PC-9 (cell line): ENCODE measurements at regions not wholly inside any gene's neighbourhood (a gene's known extent, or its start where the extent isn't known, plus 50 kb on each side); places are given as distances from the start of the nearest gene placed in this dataset.

ENCODE experiments used
- BruUV-seq: library from RNA; stranded (reverse); fragments of 400-500 nt; replicated peaks from 2 replicates; lab custom pipeline; 2021; lab: Mats Ljungman, UMichigan
- CTCF ChIA-PET: fragments of 300-600 bp; sonication (Branson Sonifier 250); formaldehyde crosslinking; loops from one replicate; lab custom pipeline; 2022; ENCODE audit warnings: antibody characterized with exemption; lab: Charles Lee
- POLR2A ChIA-PET: fragments of 300-600 bp; sonication (Branson Sonifier 250); formaldehyde crosslinking; loops from one replicate; lab custom pipeline; 2022; ENCODE audit warnings: antibody characterized with exemption; ENCODE audit not compliant: unreplicated experiment; lab: Charles Lee
- DNase-seq, 2 experiments: peaks; one replicate each; pipeline versions ENCODE4 v3.0.0 to v3.0.0-alpha.2; 2015 to 2022; ENCODE audit warnings: mixed read lengths in 1 of 2
- H2AFZ ChIP-seq: fragments of 200-600 bp; sonication (generic); 2 replicates; pipeline ENCODE4 v1.8.1; 2017; ENCODE audit warnings: antibody characterized with exemption
- H3F3A ChIP-seq: fragments of 200-600 bp; sonication (generic); 2 replicates; pipeline ENCODE4 v1.8.1; 2017; ENCODE audit warnings: antibody characterized with exemption, mild to moderate bottlenecking, low read depth; ENCODE audit not compliant: insufficient read depth
- H3K27ac ChIP-seq: fragments of 200-600 bp; sonication (generic); 2 replicates; pipeline ENCODE4 v1.6.1; 2016; ENCODE audit warnings: mixed run types
- H3K27me3 ChIP-seq: fragments of 200-600 bp; sonication (generic); 2 replicates; pipeline ENCODE4 v1.6.1; 2016; ENCODE audit warnings: low read depth, mixed run types; ENCODE audit not compliant: insufficient read depth
- H3K36me3 ChIP-seq: fragments of 200-600 bp; sonication (generic); 2 replicates; pipeline ENCODE4 v1.6.1; 2016; ENCODE audit warnings: low read depth, mixed run types
- H3K4me1 ChIP-seq: fragments of 200-600 bp; sonication (generic); replicated peaks from 2 replicates; pipeline ENCODE4 v1.6.1; 2016; ENCODE audit warnings: mixed run types; ENCODE audit not compliant: insufficient read depth
- H3K4me2 ChIP-seq: fragments of 200-600 bp; sonication (generic); 2 replicates; pipeline ENCODE4 v1.6.1; 2017; ENCODE audit warnings: mixed run types
- H3K4me3 ChIP-seq: fragments of 200-600 bp; sonication (generic); 2 replicates; pipeline ENCODE4 v1.6.1; 2016; ENCODE audit warnings: mixed run types
- H3K79me2 ChIP-seq: fragments of 200-600 bp; sonication (generic); 2 replicates; pipeline ENCODE4 v1.6.1; 2017; ENCODE audit warnings: low read depth, mixed run types
- H3K9me2 ChIP-seq: fragments of 200-600 bp; sonication (generic); 2 replicates; pipeline ENCODE4 v1.8.1; 2017; ENCODE audit warnings: mild to moderate bottlenecking; ENCODE audit not compliant: insufficient read depth
- H3K9me3 ChIP-seq: fragments of 200-600 bp; sonication (generic); 2 replicates; pipeline ENCODE4 v1.8.1; 2016; ENCODE audit warnings: low read depth; ENCODE audit not compliant: insufficient read depth
- H4K20me1 ChIP-seq: fragments of 200-600 bp; sonication (generic); 2 replicates; pipeline ENCODE4 v1.8.1; 2017; ENCODE audit not compliant: insufficient read depth
- CTCF ChIP-seq: fragments of 200-600 bp; sonication (generic); conservative IDR thresholded peaks from 2 replicates; pipeline ENCODE4 v1.6.1; 2017; ENCODE audit warnings: mixed run types, antibody characterized with exemption, mild to moderate bottlenecking, moderate library complexity
- EZH2 ChIP-seq: fragments of 200-600 bp; sonication (generic); IDR thresholded peaks from 2 replicates; pipeline ENCODE4 v1.8.0; 2017; ENCODE audit warnings: antibody characterized with exemption, low read depth
- intact Hi-C: fragments of 100-400 bp; cut with micrococcal nuclease; formaldehyde crosslinking; loops from one replicate; pipeline ENCODE4 v1.10.0; 2022; ENCODE audit not compliant: unreplicated experiment

DNA sequence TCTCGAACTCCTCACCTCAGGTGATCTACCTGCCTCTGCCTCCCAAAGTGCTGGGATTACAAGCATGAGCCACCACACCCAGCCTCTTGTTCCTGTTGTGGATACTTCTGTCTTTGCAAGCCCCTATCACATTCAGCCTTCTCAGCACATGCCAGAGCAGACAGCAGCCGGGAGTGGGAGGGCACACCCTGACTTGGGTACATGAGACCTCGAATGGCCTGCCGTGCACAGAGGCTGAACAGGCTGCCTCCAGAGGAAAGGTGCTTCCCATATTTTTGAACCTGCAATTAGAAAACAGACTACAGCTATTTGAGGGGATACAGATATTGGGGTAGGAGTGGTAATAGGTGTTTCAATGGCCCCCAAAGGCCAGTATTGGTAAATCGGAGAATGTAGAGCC, 307.3 kb upstream of the DIO3 start:
- Histone ChIP-seq H3K4me1 (no peaks in the 10 kb centered on the region), H3K9me3 (no peaks in the 10 kb centered on the region), H3K4me2 (no peak overlapping the region), H3K9me2 (no peaks in the 10 kb centered on the region), H3K36me3 (no peaks in the 10 kb centered on the region), H2AFZ (no peak overlapping the region), H3F3A (no peaks in the 10 kb centered on the region), H4K20me1 (no peaks in the 10 kb centered on the region), H3K27me3 (no peaks in the 10 kb centered on the region), H3K79me2 (no peaks in the 10 kb centered on the region), H3K27ac (no peak overlapping the region), H3K4me3 (no peak overlapping the region)
- POLR2A ChIA-PET: no interaction called here
- intact Hi-C loops: no loop called here
- DNase-seq: no peak
- CTCF ChIA-PET: no interaction called here
- no peak for TF ChIP-seq EZH2
- no peak for TF ChIP-seq CTCF
- no TSS peak for BruUV-seq

DNA sequence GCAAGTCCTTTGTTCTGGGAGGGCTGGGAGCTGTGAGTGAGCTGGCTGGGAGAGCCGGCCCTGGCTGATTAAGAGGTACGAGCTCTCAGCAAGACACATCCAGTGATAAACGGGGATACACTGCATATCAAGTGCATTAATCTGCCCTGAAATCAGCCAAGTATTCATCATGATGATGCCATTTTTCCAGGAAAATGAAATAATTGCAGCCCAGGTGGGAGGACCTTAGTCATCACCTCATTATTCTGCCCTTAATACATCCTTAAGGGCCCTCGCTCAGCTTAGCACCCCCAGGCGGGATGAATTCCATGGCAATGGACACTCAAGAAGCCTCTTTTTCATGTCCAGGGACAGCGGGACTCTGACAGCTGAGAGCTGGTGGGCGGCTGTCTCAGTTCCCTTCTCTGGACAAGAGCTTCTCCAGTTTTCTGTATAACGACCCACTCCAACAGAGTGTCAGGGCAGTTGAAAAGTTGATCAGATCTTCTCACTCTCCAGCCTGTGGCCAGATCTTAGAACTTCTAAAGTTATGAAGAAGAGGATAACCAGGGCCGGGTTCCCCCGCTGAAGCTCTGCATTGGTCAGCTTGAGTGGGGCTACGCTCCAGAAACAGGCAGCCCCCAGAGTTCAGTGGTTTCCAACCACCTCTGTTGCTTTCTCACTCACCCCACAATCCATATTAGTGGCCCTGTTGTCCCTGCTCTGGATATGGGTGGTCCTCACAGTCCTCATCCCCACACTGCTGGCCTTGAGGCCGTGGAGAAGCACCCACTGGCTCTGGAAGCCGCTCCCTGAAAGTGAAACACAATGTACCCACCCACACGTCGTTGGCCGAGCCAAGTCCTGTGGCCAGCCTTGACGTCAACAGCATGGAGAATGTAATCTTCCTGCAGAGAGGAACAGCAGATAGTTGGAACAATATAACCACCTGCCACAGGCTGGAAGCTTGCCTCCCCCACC, 306.2 kb upstream of the DIO3 start:
- no peak for DNase-seq
- no peaks in the 10 kb centered on the region for H3K36me3 ChIP-seq
- intact Hi-C loops: no loop called here
- H3K9me2 ChIP-seq: no peaks in the 10 kb centered on the region
- TF ChIP-seq CTCF (no peak), EZH2 (no peak)
- BruUV-seq: no TSS peak
- no peaks in the 10 kb centered on the region for H3F3A ChIP-seq
- H3K9me3 ChIP-seq: no peaks in the 10 kb centered on the region
- no peak overlapping the region for H3K27ac ChIP-seq
- H3K27me3 ChIP-seq: no peaks in the 10 kb centered on the region
- no peak overlapping the region for H3K4me2 ChIP-seq
- CTCF ChIA-PET: no interaction called here
- no peaks in the 10 kb centered on the region for H3K4me1 ChIP-seq
- H4K20me1 ChIP-seq: no peaks in the 10 kb centered on the region
- H3K79me2 ChIP-seq: no peaks in the 10 kb centered on the region
- POLR2A ChIA-PET: no interaction called here
- H3K4me3 ChIP-seq: no peak overlapping the region
- no peak overlapping the region for H2AFZ ChIP-seq

- H3K27ac ChIP-seq: no peak overlapping the region
- no TSS peak for BruUV-seq
- H3K9me3 ChIP-seq: no peaks in the 10 kb centered on the region
- H3K36me3 ChIP-seq: no peaks in the 10 kb centered on the region
- CTCF ChIA-PET: no interaction called here
- POLR2A ChIA-PET: no interaction called here
- no peak for TF ChIP-seq CTCF
- no peak for TF ChIP-seq EZH2
- H3K4me2 ChIP-seq: no peak overlapping the region
- no peak overlapping the region for H3K4me3 ChIP-seq
- no peaks in the 10 kb centered on the region for H3K79me2 ChIP-seq
- H3K4me1 ChIP-seq: no peaks in the 10 kb centered on the region
- intact Hi-C loops: no loop called here
- no peaks in the 10 kb centered on the region for H4K20me1 ChIP-seq
- no peak for DNase-seq
- H3F3A ChIP-seq: no peaks in the 10 kb centered on the region
- no peaks in the 10 kb centered on the region for H3K27me3 ChIP-seq
- H3K9me2 ChIP-seq: no peaks in the 10 kb centered on the region
- H2AFZ ChIP-seq: no peak overlapping the region
These were observed 305.6 kb upstream of the DIO3 start for GRCh38 chr14:101255765-101256125.
